Mucosa of descending colon (tissue), 3 donors: ENCODE measurements at regions not wholly inside any gene's neighbourhood (a gene's known extent, or its start where the extent isn't known, plus 50 kb on each side); places are given as distances from the start of the nearest gene placed in this dataset.

Source experiments
- ATAC-seq: fragments of 200-7000 bp; cut with Tn5 transposase; one replicate; pipeline ENCODE4 v1.9.1; 2020; ENCODE audit warnings: mild to moderate bottlenecking, moderate library complexity
- DNase-seq, 3 donors: peaks; one replicate each; pipeline ENCODE4 v3.0.0-alpha.2; 2020
- H3K36me3 ChIP-seq: fragments of 200-600 bp; one replicate; pipeline ENCODE4 v1.8.0; 2021; ENCODE audit warnings: low read depth, mild to moderate bottlenecking
- H3K4me1 ChIP-seq: fragments of 200-600 bp; one replicate; pipeline ENCODE4 v1.8.0; 2021; ENCODE audit warnings: low read depth, mild to moderate bottlenecking
- H3K4me3 ChIP-seq: fragments of 200-600 bp; one replicate; pipeline ENCODE4 v1.8.0; 2021; ENCODE audit warnings: mild to moderate bottlenecking
- H3K9me3 ChIP-seq: fragments of 200-600 bp; one replicate; pipeline ENCODE4 v1.8.0; 2021; ENCODE audit warnings: mild to moderate bottlenecking
- CTCF ChIP-seq: fragments of 200-600 bp; IDR thresholded peaks from one replicate; pipeline ENCODE4 v1.8.0; 2022; ENCODE audit warnings: antibody characterized with exemption, mild to moderate bottlenecking
- intact Hi-C, 2 donors: fragments of 100-400 bp; cut with DNase I in 1 of 2; cut with micrococcal nuclease in 1 of 2; formaldehyde crosslinking; loops; one replicate each; pipeline versions ENCODE4 v1.11.0 to v1.11.1; 2022; cut with DNase I, micrococcal nuclease
- donor health status: DM: no; HTN: no; CAD: no; lungs with moderate emphysema.
- donor health status: DM: no; HTN: no; CAD: no.
- donor health status: DM: no; HTN: yes; CAD: no.

GRCh38 chr3:87508921-87509320, 232.5 kb upstream of the POU1F1 start:
- H3K4me3 ChIP-seq = no peak overlapping the region
- no peak for ATAC-seq

GRCh38 chr3:87507753-87508152, 231.4 kb upstream of the POU1F1 start:
- Histone ChIP-seq H3K4me1 (no peaks in the 10 kb centered on the region), H3K4me3 (no peak overlapping the region), H3K36me3 (no peaks in the 10 kb centered on the region), H3K9me3 (no peaks in the 10 kb centered on the region)
- no peak for TF ChIP-seq CTCF
- intact Hi-C loops = no loop called here
- no peak for ATAC-seq
- no peak for DNase-seq

More at GRCh38 chr3:87508921-87509320, 232.5 kb upstream of the POU1F1 start:
- no peaks in the 10 kb centered on the region for H3K9me3 ChIP-seq
- H3K4me1 ChIP-seq = no peaks in the 10 kb centered on the region
- no peak for TF ChIP-seq CTCF
- DNase-seq = no peak
- intact Hi-C loops = no loop called here
- H3K36me3 ChIP-seq = no peaks in the 10 kb centered on the region

- peak; percentile 12 for TF ChIP-seq CTCF
- Histone ChIP-seq H3K4me3 (no peak overlapping the region), H3K36me3 (no peaks in the 10 kb centered on the region), H3K4me1 (no peaks in the 10 kb centered on the region), H3K9me3 (no peaks in the 10 kb centered on the region)
- peak in 1 of 3 donors; percentile 41 for DNase-seq
- intact Hi-C loops = loop anchor here in 1 of 2 donors (5.0 kb wide), 1 partner anchor 152 kb away; no protein-coding TSS in a partner anchor
- ATAC-seq = peak; percentile 80
Measured at GRCh38 chr3:87503900-87504498, 227.6 kb upstream of the POU1F1 start.

GRCh38 chr3:87501076-87501475, 224.7 kb upstream of the POU1F1 start:
- intact Hi-C loops = loop anchor here in 1 of 2 donors (5.0 kb wide), 1 partner anchor 149 kb away; no protein-coding TSS in a partner anchor
- no peak for DNase-seq
- Histone ChIP-seq H3K4me1 (no peaks in the 10 kb centered on the region), H3K36me3 (no peaks in the 10 kb centered on the region), H3K4me3 (no peak overlapping the region), H3K9me3 (no peaks in the 10 kb centered on the region)
- ATAC-seq = peak; percentile 44
- TF ChIP-seq CTCF = no peak

GRCh38 chr3:87498358-87499080, 222.1 kb upstream of the POU1F1 start:
- H3K4me3 ChIP-seq = no peak overlapping the region
- ATAC-seq = no peak
- no peaks in the 10 kb centered on the region for H3K4me1 ChIP-seq
- no peak for DNase-seq
- intact Hi-C loops = no loop called here
- no peaks in the 10 kb centered on the region for H3K9me3 ChIP-seq
- H3K36me3 ChIP-seq = no peaks in the 10 kb centered on the region
- TF ChIP-seq CTCF = no peak
